ENCODE measurements at regions not wholly inside any gene's neighbourhood (a gene's known extent, or its start where the extent isn't known, plus 50 kb on each side); places are given as distances from the start of the nearest gene placed in this dataset.

GRCh38 chr10:60446070-60446833 is 56.6 kb upstream of the ANK3 start:
- TF ChIP-seq CTCF (IDR thresholded peaks at IDR 0.05) = no peak
- no peak for TF ChIP-seq POLR2A (IDR thresholded peaks at IDR 0.05)

Measured in esophagus squamous epithelium (tissue), 4 donors.